Kidney capillary endothelial cell (primary cell): ENCODE measurements at regions not wholly inside any gene's neighbourhood (a gene's known extent, or its start where the extent isn't known, plus 50 kb on each side); places are given as distances from the start of the nearest gene placed in this dataset.
"Not testable (repeated sequence)": the region's sequence is repeated elsewhere in the genome, so short reads cannot be mapped to it uniquely, and the experiment has no call there.

Experiments used
- DNase-seq: peaks from one replicate; pipeline ENCODE4 v3.0.0-alpha.2; 2018; ENCODE audit warnings: low spot score

GRCh38 chr13:74574964-74575728 is 440.9 kb upstream of the KLF12 start:
- DNase-seq: no peak

DNA sequence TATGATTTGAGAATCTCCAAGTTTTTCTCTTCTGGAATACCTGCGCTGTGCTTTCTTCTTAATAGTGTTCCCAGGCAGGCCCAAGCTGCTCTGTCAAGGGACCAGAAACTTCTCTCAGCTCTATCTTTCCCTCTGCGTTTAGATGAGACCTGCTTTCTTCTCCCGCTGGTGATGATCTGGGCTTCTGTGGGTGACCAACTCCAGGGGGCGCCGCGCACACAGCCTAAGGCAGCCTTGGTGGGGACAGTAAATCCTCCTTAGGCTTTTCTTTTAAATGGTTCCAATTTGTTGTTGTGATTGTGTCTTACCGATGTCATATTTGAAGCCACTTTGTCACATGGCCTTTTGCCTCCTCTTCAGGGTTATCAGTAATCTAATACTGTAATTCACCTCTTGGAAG is 439.4 kb upstream of the KLF12 start:
- DNase-seq: no peak

GRCh38 chr13:74571811-74572210 is 437.6 kb upstream of the KLF12 start:
- DNase-seq: no peak

- DNase-seq: no peak
Measured at GRCh38 chr13:74570834-74571233, 436.6 kb upstream of the KLF12 start.

GRCh38 chr13:74570046-74570445 is 435.8 kb upstream of the KLF12 start:
- DNase-seq: no peak

DNA sequence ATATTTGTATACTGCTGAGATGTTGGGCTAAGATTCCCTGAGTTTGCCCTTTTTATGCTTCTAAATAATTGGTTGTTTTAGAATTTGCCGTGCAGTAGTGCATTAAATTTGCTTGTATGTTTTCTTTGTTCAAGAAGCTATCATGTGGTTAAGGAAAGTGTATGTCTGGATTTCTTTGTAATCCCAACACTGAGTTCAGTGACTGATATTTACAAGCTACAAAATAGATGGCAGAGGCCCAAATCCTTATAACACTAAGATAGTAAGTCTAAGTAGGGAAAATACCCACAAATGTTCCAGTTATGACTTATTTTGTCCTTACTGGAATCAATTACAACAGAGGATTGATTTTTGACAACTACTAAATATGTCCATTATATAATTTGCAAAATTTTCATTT is 435.0 kb upstream of the KLF12 start:
- DNase-seq: no peak

DNA sequence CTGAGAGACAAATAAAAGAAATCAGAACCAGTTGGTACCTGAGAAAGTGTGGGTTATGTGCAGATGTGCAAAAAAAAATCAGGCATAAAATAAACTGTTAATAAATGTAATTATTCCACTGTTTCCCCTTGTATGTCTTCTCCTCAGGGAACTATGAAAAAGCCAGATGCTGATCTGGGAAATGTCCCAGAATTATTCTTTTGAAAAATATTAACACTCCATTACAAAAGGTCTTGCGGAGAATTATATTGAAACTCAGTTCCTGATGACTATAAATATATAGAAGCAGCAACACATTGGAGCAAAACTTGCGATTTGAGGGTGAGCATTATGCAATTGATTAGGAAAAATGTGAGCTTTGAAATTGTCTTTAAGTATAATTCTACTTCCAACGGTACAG is 433.3 kb upstream of the KLF12 start:
- no peak for DNase-seq

GRCh38 chr13:74562381-74562780 is 428.2 kb upstream of the KLF12 start:
- DNase-seq: no peak

DNA sequence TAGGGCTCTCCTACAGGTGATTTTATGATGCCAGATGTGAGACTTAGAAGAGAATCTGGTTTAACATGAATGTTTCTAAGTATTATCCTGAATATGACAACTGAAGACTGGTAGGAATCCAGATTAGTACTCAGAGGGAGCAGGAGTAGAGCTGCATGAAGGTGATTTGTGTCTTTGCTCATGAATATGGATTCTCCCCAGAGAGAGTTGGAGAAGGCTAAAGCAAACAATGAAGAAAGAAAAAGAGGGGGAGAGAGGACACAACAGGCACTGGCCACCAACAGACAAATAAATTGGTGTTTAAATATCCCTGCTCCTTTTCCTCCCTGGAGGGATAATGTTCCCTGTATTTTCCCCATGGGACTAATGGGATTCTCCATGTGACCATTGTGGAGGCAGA is 427.0 kb upstream of the KLF12 start:
- no peak for DNase-seq

DNA sequence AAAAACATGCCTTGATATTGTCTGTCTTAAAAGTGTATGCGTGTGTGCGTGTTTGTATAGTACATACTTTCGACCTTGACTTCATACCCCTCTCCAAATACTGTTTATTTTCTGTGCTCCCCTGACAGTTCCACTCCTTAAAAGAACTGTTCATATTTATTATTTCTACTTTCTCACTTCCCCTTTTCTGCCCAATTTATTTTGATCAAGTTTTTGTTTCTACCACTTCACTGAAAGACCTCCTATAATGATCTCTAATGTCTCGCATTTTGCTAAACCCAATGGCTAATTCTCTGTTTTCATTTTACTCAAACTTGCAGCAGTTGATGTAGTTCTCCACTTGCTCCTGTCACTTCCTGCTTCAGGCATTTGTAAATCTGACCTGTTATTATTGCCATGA is 426.1 kb upstream of the KLF12 start:
- DNase-seq: no peak

DNA sequence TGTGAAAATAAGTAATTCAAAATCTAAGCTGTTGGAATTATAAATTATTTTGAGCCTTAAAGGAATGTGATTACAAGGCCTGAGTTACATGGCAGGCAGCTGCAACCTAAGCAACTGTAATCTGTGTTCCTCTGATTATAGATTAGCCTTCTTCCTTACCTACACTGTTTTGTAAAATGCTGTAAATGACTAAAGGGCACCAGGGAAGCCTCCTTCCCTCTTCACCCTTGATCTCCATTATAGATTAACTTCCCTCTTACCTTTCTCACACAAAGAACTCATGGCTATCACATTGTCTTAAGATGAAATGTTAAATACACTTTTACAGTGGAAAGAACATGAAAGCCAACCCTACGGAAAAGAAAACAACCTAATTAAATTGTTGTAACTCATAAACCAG is 423.7 kb upstream of the KLF12 start:
- no peak for DNase-seq

DNA sequence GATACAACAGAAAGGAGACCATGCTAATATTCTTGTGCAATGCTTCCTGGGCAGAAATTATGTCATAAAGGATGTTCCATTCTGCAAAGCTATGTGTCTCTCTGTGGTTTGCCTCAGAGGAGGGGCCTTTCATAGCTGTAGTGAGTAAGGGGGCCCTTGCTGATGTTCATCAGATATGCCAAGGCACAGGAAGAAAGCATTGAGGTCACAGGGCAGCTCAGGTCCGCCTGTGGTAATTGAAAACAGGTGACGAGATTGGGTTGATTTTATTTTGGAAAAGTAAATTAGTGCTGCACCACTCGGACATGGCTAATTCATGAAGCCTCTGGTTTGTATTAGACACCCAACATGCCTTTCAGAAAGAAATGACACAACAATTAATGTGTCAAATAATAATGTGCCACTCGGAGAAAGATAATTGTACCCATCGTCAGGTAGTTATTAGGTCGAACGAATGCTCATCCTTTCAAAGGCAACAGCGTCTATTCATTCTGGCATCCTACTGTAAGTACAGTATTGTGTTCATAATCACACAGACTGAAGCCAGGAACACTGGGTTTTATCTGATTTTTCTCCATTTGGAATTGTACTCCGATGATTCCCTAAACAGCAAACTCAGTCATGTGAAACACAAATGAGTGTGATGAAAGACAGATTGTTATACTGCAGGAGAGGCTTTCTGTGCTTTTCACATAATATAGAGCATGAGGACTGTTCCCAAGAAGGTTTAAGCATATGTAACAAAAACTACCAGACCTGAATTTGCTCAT is 421.6 kb upstream of the KLF12 start:
- no peak for DNase-seq

- DNase-seq: no peak
Measured at GRCh38 chr13:74555276-74555625, 421.0 kb upstream of the KLF12 start.

DNA sequence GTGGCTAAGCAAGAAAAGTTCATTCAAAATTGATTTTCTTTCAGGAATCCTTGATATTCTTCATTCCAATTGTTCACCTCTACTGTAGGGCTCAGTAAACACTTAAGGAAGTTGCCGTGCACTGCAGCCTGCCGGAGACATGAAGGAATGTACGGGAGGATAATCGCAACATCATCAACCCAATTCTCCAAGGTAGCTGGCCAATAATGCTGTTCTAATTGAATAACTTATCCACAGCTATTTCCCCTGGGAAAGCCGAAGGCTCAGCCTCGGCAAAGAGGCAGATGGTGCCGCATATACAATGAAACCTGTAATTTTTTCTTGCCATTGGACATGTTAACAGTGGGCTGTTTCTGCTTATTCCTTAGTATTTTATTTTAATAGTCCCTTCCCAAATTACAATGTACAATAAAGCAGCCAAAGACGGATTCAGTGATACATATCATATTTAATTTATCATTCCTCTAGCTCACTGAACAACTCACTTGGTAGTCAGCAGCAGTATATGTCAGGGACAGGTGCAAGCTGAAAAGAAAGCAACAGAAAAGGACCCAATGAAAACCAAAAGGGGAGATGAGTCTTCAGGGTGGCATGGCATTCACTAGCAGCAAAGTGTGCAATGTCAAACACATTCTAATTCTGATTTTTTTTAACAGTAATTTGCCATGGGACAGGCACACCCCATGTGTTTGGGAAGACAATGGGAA is 420.5 kb upstream of the KLF12 start:
- DNase-seq: no peak

- DNase-seq: no peak
Measured at GRCh38 chr13:74550039-74550438, 415.8 kb upstream of the KLF12 start.

GRCh38 chr13:74536649-74537048 is 402.4 kb upstream of the KLF12 start:
- not testable (repeated sequence) for DNase-seq

DNA sequence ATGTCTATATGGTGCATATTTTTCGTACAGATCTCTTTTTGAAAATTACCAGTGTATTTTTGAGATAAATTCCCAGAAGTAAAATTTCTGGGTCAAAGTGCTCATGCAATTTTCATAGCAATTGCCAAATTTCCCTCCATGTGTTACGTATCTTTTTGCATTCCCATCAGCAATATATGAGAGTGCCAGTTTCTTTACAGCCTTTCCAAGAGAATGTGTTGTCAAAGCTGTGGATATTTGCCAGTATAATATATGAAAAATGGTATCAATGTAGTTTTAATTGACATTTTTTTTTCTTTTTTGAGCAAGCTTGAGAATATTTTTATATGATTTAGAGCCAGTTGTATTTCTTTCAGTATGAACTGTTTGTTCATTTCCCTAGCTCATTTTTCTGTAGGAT is 399.0 kb upstream of the KLF12 start:
- DNase-seq: no peak

DNA sequence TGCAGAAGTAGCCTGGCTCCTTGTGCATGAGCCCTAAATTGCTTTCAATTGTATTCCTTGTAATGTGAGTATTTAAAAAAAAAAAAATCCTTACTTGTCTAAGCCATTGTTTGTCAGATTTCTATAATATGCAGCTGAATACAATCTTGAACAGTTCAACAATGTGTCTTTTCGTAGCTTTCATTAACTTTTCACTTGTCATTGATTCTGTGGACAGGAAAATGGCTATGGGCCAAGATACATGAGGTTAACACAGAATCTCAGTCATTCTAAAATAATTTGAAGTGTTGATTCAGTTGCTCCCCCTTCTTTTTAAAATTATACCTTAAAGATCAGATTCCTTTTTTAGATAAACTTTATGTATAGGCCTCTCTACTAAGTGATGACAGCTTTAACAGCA is 395.8 kb upstream of the KLF12 start:
- DNase-seq: no peak

- no peak for DNase-seq
Measured at GRCh38 chr13:74528734-74529513, 394.7 kb upstream of the KLF12 start.

DNA sequence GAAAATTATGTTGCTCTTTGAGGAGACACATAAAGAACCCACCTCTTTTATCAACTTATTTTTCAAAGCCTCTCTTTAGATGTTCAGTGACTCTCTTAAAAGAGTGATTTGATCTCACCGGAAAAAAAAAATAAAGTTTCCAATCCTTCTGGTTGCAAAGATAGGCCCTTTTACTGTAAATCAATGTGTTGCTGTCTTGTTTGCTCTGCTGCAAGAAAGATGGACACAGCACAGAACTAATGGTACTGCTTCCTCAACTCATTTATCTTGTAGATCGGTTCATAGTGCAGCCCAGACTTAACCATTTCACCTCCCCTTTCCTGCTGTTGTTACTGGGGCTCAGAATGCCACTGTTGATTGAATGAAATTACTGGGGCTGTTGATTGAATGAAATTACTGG is 388.9 kb upstream of the KLF12 start:
- no peak for DNase-seq

DNA sequence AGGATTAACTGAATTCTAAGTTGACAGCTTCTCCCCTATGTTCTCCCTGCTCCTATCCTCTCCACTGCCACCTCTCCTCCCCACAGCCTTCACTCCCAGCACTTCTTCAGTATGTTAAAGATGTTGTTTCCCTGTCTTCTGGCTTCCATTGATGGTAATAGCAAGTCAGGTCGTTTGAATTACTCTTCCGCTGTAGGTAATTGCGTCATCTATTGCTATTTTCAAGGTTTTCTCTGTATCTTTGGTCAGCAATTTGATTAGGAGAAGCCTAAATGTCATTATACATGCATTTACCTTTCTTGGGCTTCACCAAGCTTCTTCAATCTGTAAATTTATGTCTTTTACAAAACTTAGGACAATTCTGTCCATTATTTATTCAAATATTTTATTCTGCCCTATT is 377.3 kb upstream of the KLF12 start:
- no peak for DNase-seq

GRCh38 chr13:74487091-74487722 is 353.0 kb upstream of the KLF12 start:
- DNase-seq: no peak
